NCI-H2196 (cell line): ENCODE measurements at regions not wholly inside any gene's neighbourhood (a gene's known extent, or its start where the extent isn't known, plus 50 kb on each side); places are given as distances from the start of the nearest gene placed in this dataset.
"Not testable (repeated sequence)": the region's sequence is repeated elsewhere in the genome, so short reads cannot be mapped to it uniquely, and the experiment has no call there.

Experiments
- DNase-seq: peaks from one replicate; lab custom pipeline; 2025; ENCODE audit not compliant: unreplicated experiment; lab: John Stamatoyannopoulos, UW

DNA sequence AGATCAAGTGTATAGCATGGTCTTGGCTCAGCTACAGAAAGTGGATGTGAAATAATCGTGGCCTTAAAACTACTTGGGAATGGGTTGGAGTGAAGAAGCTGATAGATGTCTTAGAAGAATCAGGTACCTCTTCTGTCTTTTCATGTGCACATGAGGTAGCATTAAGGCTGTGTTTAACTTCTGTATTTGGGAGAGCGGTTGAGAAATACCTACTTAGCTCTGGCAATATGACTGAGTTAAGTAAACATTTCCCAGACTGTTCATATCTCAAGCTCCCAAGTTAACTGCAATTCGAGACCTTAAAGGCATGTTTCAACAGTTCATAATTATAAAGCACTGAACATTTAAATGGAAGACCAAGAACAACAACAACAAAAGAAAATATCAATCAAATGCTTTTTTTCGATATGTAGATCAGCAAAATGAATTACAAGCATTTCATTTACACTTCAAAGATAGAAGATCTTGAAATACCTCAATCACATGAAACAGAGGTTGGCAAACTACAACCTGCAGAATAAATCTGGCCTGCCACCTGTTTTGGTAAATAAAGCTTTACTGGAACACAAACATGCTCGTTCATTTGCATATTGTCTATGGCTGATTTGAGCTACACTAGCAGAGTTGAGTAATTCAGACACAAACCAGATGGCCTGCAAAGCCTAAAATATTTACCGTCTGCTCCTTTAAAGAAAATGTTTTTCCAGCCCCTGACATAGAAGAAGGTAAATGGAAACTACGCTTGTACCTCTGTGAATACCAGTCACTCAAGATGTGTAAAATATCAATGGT lies 337.1 kb upstream of the GLI3 start:
- no peak for DNase-seq

DNA sequence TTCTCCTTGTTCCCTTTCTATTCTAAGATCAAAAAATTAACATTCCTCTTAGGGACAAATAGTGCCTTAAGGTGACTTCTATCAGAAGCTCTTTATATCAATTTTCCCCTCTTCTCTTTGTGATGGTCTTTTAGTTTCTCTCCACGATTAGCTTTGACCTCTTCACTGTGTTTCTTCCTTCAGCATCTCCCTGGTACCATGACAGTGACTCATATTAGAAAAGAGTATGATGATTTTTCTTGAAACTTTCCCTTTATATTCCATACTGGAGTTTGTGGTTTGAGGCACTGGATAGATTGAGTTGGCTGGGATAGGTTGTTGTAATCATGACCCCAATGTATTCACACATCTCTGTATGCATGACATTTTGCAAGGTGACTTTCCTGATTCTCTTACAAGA lies 335.6 kb upstream of the GLI3 start:
- no peak for DNase-seq

DNA sequence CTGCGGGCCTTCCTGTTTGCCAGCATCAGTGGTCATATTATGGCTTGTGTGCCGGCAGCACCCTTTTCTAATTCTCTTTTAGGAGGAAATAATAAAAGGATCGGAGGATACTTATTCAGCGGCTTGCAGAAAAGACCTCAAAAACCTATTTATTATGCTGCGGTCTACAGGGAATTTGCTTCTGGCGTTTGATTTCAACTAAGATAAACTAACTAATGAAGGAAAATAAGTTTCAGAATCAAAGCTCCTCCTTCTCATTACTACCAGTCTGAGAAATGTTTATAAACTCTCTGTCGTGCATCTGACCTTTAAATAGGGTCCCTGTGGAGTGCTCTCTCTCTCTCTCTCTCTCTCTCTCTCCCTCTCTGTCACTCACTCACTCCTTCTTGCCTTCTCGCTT lies 335.0 kb upstream of the GLI3 start:
- DNase-seq, result no peak

DNA sequence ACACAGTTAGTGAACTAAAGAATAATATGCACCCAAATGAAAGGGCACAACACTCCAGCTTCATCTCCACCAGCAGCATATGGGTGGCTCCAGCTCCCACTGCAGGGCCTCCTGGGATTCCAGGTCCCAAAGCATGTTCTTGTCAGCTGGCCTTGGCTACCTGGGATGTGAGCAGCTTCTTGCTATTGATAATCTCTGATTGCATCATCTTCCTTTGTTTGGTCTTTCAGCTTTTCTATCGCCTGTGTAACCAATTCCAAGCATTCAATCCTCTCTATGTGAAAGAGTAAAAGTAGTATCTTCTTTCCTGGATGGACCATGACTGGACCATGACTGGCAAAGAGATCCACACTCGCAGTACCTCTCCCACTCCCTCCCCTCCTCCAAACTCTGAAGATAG lies 333.9 kb upstream of the GLI3 start:
- no peak for DNase-seq

DNA sequence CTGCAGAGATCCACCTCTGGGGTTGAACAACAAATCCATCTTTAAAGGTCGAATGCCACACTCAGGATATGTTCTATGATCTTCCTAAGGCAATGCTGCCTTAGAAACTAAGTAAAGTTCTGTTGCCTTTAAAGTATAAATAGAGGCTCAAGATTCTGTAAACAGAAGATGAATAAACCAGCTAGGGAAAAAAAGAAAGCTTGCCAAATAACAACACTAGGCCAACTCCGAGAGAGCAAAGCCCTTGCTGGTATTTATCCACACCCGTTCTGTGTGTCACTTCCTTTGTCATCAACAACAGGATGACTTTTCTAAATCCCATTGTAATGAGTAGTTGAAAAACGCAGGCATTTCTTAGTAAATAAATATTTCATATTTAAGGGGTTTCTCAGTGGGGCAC lies 330.0 kb upstream of the GLI3 start:
- DNase-seq, result no peak

DNA sequence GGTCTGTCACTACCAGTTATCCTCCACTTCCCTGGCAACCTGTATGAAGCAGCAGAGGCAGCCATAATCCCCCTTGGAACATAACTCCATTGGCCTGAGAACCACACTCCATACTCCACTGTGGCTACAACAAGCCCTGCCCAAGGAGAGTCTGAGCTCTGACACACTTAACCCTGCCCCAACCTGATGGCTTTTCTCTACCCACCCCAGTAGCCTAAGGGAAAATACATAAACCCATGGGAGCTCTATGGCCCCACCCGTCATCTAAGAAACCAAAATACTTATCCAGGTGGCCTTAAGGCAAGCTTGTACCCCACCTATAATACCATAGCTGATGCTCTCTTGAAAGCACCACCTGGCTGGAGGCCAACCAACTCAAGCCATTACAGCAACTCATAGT lies 324.8 kb upstream of the GLI3 start:
- DNase-seq, result no peak

DNA sequence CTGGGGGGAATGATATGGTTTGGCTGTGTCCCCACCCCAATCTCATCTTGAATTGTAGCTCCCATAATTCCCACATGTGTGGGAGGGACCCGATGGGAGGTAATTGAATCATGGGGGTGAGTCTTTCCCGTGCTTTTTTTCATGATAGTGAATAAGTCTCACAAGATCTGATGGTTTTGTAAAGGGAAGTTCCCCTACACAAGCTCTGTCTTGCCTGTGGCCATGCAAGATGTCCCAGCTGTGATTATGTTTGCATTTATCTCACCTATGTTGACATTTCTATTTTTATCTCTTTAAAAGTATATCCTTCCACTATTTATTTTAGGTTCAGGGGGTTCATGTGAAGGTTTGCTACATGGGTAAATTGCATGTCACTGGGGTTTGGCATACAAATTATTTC lies 323.9 kb upstream of the GLI3 start:
- DNase-seq, result no peak

DNA sequence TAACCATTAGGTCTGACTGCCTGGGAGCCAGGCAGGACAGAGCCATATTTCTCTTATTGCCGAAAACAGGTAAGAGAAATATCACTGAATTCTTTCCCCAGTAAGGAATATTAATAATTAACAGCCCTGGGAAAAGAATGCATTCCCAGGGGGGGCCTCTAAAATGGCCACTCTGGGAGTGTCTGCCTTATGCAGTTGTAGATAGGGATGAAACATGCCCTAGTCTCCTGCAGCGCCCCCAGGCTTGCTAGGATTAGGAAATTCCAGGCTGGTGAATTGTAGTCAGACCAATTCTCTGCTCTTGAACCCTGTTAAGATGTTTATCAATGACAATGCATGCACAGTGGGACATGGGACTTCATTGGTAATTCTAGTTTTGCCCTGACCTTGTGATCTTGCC lies 317.9 kb upstream of the GLI3 start:
- not testable (repeated sequence) for DNase-seq

DNA sequence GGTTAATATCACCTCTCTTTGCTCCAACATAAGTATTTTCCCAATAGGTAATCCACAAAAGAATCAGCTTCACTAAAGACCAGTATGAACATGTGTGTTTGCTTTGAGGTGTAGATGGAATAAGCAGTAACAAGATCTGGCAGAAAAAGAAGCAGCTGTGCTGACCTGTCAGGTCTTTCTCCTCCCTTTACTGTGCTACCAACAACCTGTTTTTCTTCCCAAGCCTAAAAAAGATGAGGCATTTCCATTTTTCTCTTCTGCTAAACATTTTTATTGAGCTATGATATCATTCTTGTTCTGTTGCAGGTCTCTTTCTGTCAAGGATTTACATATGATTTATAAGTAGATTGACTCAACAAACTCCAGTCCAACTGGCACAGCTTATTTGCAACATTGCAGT lies 315.2 kb upstream of the GLI3 start:
- no peak for DNase-seq

DNA sequence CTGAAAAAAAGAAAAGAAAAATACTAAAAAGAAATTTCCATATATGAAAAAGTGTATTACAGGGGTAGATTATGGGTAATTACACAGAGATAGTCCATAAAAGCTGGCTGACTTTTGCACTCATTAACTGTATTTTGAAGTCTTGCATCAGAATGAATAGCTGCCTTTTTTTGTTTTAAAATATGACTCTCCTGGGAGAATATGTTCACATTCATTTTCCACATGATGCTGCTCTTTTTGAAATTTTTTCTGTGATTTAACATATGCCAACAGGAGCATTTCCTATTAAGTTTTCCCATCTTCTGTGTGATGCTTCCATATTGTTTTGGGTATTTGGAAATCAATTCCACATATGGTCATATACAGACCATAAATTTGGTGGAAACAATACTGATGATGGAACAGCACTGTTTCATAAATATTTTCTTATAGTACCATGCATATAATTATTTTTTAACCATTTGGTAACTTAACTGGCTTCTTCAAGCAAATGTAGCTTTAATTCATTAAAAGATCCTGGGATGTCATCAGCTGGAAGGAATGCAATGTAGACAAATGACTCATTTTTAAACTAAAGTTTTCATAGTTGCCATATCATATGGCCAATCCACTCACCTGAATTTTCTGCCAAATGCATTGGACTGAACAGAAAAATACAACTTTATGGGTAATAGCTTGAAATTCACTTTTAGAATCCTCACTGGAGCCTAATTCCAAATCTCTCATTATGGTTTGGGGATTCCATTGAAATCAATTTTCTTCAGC lies 313.9 kb upstream of the GLI3 start:
- DNase-seq, result no peak

DNA sequence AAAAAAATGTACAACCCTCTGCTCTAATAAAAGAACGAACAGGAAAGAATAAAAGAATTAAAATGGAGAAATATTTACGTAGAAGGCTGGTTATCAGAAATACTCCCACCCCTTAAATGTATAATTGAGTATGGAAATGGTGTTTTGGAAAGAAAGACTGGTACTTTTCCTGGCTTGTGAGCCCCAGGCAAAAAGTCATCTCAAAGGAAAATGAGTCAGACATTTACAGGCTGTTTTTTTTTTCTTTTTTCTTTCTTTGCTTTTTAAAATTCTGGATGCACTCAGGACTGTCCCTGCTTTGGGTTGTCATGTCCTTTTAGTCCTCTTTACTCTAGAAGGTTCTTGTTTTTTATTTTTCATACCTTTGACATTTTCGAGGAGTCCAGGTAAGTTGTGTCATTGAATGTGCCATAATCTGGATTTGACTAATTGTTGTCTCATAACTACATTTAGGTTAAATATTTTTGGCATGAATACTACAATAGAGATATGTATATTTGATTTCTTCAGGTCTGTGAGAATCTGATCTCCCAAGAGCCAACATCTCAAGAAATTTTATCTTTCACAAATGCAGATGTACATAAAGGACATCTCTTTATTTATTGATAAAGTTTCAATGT lies 313.0 kb upstream of the GLI3 start:
- no peak for DNase-seq

DNA sequence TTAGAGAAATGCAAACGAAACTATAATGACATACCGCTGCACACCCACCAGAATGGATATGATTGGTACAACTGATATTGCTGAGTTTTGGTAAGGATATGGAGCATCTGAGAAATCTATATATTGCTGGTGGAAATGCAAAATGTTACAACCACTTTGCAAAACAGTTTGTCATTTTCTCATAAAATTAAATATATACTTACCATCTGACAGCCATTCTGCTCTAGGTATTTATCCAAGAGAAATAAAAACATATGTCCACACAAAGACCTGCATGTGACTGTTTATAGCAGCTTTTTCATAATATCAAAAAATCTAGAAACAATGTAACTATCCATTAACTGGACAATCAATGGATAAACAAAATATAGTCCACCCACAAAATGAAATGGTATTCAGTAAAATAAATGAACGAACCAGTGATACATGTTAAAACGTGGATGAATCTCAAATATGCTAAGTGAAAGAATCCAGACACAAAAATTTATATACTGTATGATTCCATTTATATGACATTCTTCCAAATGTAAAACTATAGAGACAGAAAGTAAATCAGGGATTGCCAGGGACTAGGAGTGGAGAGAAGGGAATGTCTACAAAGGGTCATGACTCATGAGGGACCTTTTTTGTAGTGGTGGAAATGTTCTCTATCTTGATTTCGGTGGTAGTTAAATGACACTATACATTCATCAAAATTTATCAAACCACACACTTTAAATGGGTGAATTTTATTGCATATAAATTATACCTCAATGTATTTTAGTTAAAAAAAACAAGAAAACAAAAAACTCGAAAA lies 312.0 kb upstream of the GLI3 start:
- DNase-seq, result no peak

DNA sequence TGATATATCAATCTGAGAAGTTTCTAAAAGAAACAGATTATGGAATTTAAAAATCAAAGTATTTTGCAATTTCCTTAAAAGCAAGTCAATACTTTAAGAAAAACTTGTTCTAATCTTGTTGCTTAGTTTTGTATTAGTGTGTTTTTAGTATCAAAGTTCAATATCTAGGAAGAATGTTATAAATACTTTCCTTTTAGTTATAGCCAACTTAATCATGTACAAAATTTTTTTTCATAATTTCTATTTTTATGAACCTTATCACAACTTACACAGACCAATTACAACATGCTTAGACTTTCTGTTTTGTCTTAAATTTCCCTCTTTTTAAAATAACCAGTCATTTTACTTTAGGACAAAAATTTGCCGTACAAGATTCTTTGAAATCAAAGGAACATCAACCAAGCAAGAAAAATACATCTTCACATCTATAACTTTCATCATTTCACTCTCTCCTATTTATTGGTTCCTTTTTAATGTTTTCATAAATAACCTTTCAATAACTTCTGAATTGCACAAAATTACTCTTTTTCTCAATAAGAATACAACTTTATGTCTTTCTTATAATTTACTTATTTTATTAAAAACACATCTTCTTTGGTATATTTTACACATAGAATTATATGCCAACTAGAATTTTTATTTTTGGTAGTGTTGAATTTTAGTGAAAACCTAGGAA lies 308.2 kb upstream of the GLI3 start:
- no peak for DNase-seq

DNA sequence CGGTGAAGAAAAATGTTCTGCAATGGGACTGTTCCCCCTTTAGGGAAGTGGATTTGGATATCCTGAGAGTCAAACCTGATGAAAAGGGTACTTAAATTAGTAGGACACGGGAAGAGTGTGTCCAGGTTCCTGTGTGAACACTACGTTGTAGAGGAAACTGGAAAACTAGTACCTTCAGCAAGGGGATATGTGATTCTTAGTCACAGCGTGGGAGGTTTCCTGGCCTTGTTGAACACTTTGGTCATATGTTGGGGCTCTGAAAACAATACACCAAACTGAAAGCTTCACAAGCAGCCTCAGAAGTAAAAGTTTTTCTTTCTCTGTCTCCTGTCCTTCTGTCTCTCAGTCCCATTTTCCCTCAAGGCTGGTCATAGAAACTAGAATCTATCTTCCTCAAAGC lies 306.9 kb upstream of the GLI3 start:
- no peak for DNase-seq

DNA sequence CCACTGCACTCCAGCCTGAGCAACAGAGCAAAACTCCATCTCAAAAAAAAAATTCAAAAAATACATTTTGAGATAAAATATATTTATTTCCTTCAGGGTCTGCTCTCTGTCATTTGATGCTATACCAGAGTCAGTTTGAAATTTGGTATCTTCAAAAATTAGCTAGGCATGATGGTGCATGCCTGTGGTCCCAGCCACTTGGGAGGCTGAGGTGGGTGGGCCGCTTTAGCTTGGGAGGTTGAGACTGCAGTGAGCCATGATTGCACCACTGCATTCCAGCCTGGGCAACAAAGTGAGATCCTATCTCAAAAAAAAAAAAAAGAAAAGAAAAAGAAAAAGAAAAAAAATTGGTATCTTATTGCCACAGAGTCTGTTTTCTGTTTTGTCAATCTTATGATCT lies 305.4 kb upstream of the GLI3 start:
- DNase-seq, result not testable (repeated sequence)

DNA sequence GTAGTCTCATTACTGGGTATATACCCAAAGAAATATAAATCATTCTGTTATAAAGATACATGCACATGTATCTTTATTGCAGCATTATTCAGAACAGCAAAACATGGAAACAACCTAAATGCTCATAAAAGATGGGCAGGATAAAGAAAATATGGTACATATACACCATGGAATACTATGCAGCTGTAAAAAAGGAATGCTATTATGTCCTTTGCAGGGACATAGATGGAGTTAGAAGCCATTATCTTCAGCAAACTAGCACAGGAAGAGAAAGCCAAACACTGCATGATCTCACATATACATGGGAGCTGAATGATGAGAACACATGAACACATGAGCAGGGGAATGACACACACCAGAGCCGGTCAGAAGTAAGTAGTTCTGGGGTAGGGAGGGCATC lies 297.4 kb upstream of the GLI3 start:
- DNase-seq, result no peak

DNA sequence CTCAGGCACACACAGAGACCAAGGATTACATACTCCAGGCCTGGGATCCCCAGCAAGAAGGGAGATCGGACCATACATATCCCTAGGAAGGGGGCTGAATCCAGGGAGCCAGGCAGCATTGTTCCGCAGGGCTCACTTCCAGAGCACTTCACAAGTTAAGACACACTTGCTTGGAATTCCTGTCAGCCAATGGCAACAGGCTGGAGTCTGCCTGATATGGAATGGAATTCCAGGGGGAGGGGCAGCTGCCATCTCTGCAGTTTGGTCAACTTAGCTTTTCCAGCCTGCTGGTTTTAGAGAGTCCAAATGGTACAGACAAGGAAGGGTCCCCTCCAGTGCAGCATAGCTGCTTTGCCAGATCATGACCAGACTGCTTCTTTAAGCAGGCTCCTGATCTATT lies 290.0 kb upstream of the GLI3 start:
- no peak for DNase-seq

DNA sequence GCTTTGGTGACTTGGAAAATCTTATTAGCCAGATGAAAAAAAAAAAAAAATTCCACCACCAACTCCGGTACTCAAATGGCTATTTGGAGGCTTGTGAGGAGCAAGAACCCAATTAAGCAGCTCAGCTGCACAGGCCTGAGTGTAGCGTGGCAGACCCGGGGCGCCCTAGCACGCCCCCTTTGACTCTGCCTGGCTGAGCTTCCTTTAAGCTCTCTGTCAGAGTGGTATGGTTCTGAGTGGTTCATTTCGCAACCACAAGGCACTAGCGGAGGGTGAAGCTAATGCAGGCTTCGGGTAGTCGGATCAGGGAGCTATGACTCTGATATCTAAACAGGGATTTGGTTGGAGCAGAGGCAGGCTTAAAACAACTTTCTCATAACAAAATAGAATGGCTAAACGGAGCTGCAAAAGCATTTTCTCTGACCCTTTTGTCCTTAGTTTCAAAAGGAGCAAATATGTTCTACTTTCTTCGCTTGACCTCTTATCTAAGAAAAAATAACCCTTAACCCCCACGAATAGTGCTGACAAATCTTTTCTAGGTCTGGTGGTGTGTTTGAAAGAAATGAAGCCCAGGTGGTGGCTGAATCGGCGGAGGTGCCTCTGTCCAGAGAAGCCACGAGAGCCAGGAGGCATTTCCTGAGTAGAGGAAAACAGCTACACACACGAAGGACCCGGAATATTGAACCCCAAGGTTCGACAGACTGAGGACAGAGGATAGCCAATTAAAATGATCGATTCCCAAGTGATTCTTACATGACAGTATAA lies 285.4 kb upstream of the GLI3 start:
- DNase-seq, result no peak

DNA sequence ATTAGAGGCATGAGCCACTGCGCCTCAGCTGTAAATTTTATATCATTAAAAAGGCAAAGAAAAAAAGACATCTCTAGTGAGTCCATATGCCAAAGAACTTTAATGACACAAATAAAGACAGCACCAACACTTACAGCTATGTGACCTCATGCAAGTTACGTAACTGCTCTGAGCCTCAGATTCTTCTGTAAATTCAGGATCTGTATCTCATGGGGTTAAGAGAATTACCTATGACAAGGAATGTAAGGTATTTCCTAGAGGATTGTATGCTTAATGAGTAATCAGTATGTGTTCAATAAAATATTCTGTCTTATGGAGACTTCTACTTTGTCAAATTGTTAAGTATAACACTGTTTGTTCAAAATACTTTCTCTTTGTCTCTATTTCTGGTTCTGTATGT lies 274.0 kb upstream of the GLI3 start:
- no peak for DNase-seq

DNA sequence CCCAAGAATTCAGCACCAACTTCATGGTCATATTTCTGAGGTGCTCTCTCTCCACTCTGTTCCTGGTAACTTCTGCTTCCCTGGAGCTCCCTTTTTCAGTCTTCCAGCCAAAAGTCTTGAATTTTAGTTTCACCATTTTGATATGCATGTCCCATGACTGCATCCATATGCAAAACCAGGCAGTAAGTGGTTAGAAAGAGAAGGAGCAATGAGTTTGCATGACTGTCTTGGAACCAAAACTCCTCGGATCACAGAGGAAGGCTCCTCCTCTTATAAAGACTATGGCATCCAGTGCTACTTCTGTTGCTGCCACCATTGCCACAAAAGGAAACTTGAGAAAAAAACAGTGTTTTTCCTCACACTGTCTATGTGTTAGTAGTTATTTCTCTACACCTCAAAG lies 269.1 kb upstream of the GLI3 start:
- no peak for DNase-seq
